RCC 7860 (cell line): ENCODE measurements at regions not wholly inside any gene's neighbourhood (a gene's known extent, or its start where the extent isn't known, plus 50 kb on each side); places are given as distances from the start of the nearest gene placed in this dataset.
"Not testable (repeated sequence)": the region's sequence is repeated elsewhere in the genome, so short reads cannot be mapped to it uniquely, and the experiment has no call there.

Experiments used
- DNase-seq: peaks from one replicate; pipeline ENCODE4 v3.0.0-alpha.2; 2015; ENCODE audit warnings: low spot score
- FAIRE-seq: peaks from 2 replicates; lab custom pipeline; 2012; peaks lifted over from hg19 to GRCh38; lab: Jason Lieb, UNC

DNA sequence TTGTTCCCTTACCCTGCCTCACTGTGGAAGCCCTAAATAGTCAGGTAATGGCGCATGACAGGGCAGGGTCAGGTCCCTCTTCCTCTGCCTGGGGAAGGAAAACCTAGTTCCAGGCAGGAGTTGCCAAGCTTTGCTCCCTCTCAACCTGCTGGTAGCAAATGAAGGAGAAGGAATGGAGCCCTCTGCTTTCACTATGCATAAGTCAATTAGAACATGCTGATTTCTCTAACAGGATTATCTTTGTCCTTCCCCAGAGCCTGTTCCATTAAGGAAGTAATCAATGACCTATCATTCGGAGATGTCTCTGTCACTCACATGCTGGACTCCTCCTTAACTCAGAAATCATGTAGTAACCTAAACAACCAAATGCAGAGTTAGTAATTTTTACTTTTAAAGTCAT is 161.8 kb upstream of the NFIA start:
- FAIRE-seq (no peak), DNase-seq (no peak)

- no peak for FAIRE-seq
These were observed 163.5 kb upstream of the NFIA start for GRCh38 chr1:60918867-60919266.

DNA sequence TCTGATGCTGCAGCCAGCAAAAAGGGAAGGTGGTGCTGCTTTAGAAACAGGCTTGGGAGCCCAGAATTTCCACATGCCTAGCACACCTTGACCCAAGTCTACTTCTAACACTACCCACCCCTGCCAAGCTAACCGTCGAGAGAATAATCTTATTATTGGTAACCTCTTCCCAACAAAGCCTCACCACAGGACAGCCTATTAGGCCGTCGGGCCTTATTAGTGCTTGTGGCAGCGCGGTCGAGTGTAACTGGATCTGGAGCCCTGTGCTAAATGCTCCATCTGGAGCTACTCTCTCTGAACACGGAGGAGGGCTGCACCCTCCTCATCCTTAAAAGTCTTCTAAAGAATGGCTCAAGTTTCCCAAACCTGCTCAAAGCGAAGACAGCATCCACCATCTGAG is 165.5 kb upstream of the NFIA start:
- no peak for FAIRE-seq
- DNase-seq: no peak

More at GRCh38 chr1:60918867-60919266, 163.5 kb upstream of the NFIA start:
- DNase-seq: no peak

GRCh38 chr1:60916199-60916598 is 166.2 kb upstream of the NFIA start:
- FAIRE-seq: no peak
- no peak for DNase-seq

GRCh38 chr1:60915441-60915840 is 166.9 kb upstream of the NFIA start:
- DNase-seq (no peak), FAIRE-seq (no peak)

DNA sequence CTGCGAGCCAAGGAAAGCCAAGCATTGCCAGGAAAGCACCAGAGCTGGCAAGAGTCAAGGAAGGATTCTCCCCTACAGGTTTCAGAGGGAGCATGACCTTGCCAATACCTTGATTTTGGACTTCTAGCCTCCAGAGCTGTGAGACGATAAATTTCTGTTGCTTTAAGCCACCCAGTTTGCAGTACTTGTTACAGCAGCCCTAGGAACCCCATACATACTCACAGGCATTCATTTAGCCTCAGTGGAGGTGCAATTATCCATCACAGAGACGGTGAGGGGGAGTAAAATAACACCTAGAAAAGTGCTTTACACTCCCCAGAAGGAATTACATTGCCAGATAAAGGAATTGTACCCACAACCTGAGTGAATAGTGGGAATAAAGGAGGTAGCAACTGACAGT is 167.4 kb upstream of the NFIA start:
- DNase-seq: no peak
- FAIRE-seq: no peak

- DNase-seq, FAIRE-seq: not testable (repeated sequence)
These were observed 168.7 kb upstream of the NFIA start for GRCh38 chr1:60913708-60914107.

DNA sequence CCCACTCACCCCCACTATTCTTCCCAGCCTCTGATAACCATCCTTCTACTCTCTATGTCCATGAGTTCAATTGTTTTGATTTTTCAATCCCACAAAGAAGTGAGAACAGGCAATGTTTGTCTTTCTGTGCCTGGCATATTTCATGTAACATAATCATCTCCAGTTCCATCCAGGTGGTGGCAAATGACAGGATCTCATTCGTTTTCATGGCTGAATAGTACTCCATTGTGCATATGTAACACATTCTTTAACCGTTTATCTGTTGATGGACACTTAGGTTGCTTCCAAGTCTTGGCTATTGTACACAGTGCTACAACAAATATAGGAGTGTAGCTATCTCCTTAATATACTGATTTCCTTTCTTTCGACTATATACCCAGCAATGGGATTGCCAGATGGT is 169.3 kb upstream of the NFIA start:
- FAIRE-seq (no peak), DNase-seq (no peak)

DNA sequence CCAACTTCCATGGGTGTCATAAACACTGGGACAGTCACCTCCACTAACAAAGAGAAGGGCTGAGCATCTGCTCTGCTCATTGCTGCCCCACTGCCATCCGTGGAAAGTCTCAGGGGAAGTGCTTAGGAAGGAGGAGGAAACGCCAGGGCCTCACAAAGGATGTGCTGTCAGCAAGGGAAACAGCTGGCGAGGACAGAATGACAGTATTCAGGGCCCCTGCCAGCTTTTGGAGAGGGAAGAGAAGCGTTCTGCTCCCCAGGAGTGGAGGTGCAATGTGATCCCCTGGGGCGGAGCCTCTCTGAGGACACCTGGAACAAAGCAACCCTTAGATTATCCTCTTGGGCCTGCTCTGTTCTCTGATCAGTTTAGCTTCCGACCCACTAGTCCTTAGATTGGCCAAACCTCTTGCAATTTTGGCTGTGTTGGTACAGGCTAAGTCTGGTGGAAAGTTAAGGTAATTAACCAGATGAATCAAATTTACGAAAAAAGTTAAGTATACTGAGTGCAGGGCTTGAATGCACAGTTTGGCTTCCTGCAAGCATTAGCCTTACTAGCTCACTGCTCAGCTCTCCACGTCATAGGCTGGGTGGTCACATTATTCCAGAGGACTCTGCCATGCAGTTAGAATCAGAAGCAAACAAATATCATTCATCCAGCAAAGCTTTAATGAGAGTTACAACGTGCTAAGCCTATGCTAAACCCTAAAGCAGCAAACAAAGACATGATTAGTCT is 170.2 kb upstream of the NFIA start:
- FAIRE-seq (no peak), DNase-seq (no peak)

- no peak for FAIRE-seq
These were observed 174.2 kb upstream of the NFIA start for GRCh38 chr1:60908159-60908558.

GRCh38 chr1:60906526-60906925 is 175.8 kb upstream of the NFIA start:
- DNase-seq (no peak), FAIRE-seq (no peak)

More at GRCh38 chr1:60908159-60908558, 174.2 kb upstream of the NFIA start:
- no peak for DNase-seq

GRCh38 chr1:60906039-60906438 is 176.3 kb upstream of the NFIA start:
- FAIRE-seq (no peak), DNase-seq (no peak)

- DNase-seq: no peak
- FAIRE-seq: no peak
These were observed 178.1 kb upstream of the NFIA start for GRCh38 chr1:60904099-60904851.

DNA sequence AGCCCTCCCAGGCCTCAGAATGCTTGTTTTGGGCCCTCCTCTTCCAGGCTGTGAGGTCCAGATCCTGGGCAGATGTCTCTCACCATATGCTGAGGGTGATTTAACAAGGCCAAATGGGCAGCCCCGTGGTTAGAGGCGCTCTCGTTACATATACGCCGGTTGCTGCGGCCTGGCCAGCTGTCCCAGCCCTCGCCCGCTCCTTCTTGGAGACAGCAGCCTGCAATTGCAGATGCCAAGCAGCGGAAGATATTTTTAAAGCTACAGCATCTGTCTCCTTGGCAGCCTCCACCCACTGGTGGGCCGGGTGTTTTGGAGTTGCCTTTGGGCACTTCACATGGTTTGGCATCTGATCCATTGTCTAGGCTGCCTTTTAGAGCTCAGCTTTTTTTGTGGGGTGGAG is 178.8 kb upstream of the NFIA start:
- FAIRE-seq (no peak), DNase-seq (no peak)

GRCh38 chr1:60899464-60899863 is 182.9 kb upstream of the NFIA start:
- no peak for DNase-seq
- no peak for FAIRE-seq

- FAIRE-seq (no peak), DNase-seq (no peak)
These were observed 183.4 kb upstream of the NFIA start for GRCh38 chr1:60898987-60899386.

DNA sequence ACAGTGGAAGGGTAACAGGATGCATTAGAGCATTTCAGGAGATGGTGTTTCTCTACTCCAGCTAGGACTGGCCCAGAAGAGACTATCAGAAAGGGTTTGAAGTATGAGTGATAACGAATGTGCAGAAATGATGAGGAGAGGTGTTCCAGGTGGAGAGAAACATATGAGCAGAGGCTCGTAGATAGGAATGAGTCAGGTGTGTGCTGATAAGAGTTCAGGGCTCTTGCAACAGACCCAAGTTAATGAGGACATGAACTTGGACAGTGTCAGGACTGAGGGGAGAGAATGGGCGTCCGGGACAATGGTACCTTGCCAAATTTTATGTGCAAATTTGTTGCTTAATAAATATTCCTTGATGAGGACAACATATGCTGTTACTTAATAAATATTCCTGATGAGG is 183.9 kb upstream of the NFIA start:
- DNase-seq: no peak
- no peak for FAIRE-seq

- no peak for DNase-seq
- FAIRE-seq: no peak
These were observed 185.5 kb upstream of the NFIA start for GRCh38 chr1:60896701-60897363.

DNA sequence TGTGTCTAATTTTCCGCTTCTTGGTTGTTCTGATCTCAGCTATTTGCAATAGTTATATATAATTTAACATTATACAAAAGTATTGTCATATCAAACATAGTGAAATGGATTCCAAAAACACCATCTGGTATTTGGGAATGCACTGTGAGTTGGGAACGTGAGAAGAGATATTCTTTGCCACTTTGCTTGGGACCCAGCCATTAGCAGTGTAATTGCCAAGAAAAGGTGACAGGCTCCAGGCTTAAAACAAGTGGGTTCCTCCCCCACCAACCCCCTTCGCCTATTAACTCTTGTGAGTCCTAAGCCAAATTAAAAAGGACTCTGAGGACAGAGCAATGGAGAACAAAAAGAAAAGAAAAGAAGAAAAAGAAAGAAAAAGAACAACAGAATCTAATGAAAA is 186.7 kb upstream of the NFIA start:
- DNase-seq: no peak
- FAIRE-seq: no peak

DNA sequence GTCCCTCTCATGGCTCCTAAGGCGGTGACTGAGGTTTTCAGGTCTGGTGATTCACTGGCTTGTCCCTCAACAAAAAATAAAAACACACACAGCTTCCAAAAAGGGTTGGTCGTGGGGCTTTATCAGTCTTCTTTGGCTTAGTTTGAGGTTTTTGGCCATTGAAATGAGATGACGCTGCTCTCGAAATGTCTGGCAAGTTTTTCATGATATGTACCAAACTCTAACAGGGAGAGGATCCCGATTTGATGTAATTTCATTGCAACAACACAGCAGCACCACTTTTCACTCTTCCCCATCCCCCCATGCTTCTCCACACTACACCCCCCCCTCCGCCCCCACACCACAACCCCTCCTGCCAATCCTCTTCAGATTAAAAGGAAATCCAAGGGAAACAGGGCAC is 187.1 kb upstream of the NFIA start:
- FAIRE-seq: no peak
- no peak for DNase-seq

- FAIRE-seq (no peak), DNase-seq (no peak)
These were observed 187.6 kb upstream of the NFIA start for GRCh38 chr1:60894741-60895140.

DNA sequence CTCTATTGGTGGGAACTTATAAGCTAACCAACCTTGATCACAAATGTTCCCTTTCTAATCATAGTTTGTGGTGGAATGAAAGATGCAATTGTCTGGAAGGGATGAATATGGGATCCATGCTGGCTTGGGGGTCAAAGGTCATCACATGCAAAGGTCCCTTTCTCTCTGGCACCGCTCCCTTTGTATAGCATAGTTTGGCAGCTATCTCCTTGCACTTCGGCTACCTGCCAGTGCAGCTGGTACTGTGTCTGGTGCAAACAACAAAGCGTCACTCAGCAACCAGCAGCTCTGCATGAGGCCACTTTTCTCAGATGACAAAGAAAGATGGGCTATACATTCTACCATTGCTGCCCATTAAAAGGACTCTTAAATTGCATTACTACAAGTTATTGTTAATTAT is 188.2 kb upstream of the NFIA start:
- FAIRE-seq: no peak
- DNase-seq: no peak
